Activated CD4-positive, alpha-beta T cell treated with anti-CD3 and anti-CD28 coated beads, Interleukin-2, amount 50 U/mL, for 48 hours (primary cell): ENCODE measurements at regions not wholly inside any gene's neighbourhood (a gene's known extent, or its start where the extent isn't known, plus 50 kb on each side); places are given as distances from the start of the nearest gene placed in this dataset.
A peak's percentile ranks its signal among the peaks of the same experiment; 100 is the strongest.
"Not testable (repeated sequence)": the region's sequence is repeated elsewhere in the genome, so short reads cannot be mapped to it uniquely, and the experiment has no call there.

Source experiments
- DNase-seq, 2 experiments: peaks; one replicate each; pipeline ENCODE4 v3.0.0-alpha.2; 2020

DNA sequence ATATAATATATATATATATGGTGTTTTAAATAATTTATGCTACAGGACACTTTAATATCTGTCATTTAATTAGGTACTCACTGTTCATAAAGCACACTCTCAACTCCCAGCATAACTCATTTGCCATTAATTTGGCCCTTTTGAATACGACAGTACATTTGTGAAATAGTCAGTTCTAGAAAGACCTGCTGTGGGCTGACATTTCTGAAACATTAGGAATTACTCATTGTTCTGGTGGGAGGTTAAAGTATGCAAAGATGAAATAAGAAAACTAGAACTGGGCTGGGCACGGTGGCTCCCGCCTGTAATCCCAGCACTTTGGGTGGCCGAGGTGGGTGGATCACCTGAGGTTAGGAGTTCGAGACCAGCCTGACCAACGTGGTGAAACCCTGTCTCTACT is 497.5 kb downstream of the UTRN start:
- DNase-seq = peak; percentile 19 to 31

- no peak for DNase-seq
Measured at GRCh38 chr6:144785056-144785455, 499.9 kb downstream of the UTRN start.

- DNase-seq = no peak
Measured at GRCh38 chr6:144786825-144787224, 501.7 kb downstream of the UTRN start.

- no peak for DNase-seq
Measured at GRCh38 chr6:144793744-144794143, 508.6 kb downstream of the UTRN start.

- DNase-seq = not testable (repeated sequence)
Measured at GRCh38 chr6:144795022-144795421, 509.9 kb downstream of the UTRN start.

DNA sequence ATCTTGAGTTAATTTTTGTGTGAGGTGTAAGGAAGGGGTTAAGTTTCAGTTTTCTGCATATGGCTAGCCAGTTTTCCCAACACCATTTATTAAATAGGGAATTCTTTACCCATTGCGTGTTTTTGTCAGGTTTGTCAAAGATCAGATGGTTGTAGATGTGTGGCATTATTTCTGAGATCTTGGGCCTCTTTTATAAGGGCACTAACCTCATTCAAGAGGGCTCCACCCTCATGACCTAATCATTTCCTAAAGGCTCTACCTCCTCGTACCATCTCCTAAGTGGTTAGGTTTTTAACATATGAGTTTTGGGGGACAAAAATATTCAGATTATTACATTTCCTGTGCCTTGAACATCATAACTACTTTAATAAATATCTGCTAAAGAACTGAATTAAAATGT is 510.9 kb downstream of the UTRN start:
- DNase-seq = no peak

DNA sequence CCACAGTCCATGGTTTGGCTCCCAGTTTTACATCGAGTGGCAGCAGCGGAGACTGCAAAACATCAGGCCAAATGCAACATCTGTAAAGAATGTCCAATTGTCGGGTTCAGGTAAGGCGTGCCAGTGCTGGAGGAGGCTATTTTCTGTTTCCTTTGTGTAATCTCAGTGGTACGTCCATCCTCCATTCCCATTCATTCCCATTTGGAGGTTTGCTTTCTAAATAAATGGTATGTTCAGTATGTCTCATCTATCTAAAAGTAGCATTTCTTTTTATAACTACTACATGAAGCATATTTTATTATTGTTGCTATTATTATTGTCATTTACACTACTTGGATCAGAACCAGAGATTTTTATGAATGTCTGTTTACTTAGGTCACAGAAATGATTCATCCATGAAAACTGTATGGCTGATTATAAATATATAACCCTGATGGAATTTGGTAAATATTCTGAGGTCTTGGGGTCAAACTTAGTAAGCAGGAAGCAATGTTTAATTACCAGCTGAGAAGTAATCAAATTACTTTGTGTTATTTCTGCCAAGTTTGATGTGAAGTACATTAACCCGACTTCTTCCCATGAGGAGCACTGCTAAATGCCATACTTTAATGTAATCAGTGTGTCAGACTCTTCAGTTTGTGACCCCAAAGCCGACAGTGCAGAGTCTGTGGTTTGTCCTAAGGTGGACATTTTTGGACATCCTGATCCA is 512.9 kb downstream of the UTRN start:
- DNase-seq = no peak

DNA sequence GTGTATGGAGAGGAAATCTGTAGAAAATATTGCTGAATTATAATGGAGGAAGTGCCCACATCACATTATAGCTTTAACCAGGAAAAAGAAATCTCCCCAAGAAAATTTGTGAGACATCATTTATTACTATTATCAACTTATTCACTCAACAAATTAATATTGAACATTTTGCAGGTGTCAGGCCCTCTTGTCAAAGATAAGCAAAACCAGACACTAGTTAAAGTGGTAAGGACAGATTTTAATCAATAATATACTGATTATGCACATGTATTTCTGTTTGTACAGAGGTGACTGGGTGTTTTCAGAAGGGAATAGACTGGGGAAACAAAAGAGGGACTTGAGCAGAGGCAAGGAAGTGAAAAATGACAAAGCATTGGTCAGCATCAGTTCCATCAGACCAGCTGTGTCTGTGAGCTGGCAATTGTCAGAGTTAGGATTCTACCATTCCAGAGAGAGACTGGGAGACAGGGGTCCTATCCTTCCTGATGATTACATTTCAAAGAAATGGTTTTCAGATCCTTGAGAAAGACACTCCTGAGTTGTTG is 519.2 kb downstream of the UTRN start:
- DNase-seq = no peak

- no peak for DNase-seq
Measured at GRCh38 chr6:144805049-144805448, 519.9 kb downstream of the UTRN start.

- DNase-seq = no peak
Measured at GRCh38 chr6:144806222-144806621, 521.1 kb downstream of the UTRN start.

DNA sequence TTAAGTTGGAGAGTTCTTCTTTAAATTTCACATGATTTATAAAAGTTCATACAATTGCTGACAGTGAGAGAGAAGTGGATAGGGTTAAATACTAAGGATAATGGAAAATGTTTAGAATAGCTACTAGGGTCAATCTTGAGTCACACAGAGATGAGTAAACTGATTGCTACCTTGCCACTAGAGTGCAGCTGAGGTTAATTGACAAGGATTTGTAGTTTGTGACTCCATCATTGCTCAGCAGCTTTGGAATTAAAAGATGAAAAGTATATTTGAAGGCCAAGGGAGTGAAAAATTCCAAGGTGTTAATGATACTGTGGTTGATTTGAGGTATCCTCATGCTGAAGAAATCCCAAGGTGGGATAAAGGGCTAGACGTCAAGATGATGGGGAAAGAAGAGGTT is 524.0 kb downstream of the UTRN start:
- no peak for DNase-seq

- no peak for DNase-seq
Measured at GRCh38 chr6:144809969-144810368, 524.8 kb downstream of the UTRN start.

DNA sequence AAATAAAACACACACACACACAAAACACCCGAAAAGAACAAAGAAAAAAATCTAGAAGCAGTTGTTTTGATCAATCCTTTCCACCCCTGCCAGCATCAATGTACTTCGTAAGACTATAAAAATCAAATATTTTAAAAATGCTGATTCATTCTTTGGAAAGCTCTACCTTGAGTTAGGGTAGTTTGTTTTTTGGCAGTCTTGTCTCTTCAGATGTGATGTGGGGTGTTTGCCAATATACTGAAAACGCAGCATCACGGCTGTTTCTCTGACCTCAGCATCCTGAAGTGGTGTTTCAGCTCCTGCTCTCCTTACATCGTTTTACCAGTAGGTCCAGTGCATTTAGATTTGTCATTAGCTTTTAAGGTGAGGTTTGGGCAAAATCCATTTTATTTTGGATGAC is 526.0 kb downstream of the UTRN start:
- DNase-seq = no peak

DNA sequence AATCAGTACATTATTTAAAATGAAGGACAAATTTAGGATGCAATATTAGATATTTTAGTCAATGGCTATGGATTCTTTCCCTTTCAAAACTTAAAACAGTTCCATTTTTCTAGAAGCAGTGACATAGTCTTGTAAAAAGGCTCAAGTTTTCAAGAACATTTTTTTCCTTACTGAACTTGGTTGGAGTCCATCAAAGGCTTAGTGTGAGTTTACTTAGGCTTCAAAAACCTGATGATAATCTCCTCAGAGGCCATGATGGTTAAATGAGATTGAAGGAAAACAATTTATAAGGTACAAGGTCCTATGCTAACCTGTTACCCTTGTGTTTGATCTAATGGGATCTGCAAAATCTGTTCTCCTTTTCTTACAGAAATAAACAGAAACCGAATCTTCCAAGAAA is 531.8 kb downstream of the UTRN start:
- no peak for DNase-seq

DNA sequence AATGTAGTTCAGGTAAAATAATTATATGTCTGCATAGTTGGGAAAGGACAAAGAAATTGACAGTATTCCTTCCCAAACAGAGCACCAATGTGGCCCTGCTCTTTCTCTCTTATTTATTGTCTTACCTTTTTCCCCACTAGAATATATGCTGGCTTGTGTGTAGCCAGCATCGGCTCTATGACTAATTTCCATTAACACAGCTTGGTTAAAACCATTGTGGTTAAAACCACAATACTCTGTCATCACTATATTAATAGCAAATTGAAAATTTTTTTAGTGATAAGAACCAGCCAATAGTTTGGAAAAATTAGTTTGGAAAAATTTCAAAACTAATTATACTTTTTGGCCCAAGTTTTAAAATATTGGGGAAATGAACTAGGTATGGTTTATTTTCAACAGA is 535.1 kb downstream of the UTRN start:
- DNase-seq = no peak

- no peak for DNase-seq
Measured at GRCh38 chr6:144823131-144823530, 538.0 kb downstream of the UTRN start.

- DNase-seq = no peak
Measured at GRCh38 chr6:144824018-144824417, 538.9 kb downstream of the UTRN start.

GRCh38 chr6:144834426-144835038 is 549.4 kb downstream of the UTRN start:
- no peak for DNase-seq

GRCh38 chr6:144835322-144835973 is 550.3 kb downstream of the UTRN start:
- DNase-seq = no peak

DNA sequence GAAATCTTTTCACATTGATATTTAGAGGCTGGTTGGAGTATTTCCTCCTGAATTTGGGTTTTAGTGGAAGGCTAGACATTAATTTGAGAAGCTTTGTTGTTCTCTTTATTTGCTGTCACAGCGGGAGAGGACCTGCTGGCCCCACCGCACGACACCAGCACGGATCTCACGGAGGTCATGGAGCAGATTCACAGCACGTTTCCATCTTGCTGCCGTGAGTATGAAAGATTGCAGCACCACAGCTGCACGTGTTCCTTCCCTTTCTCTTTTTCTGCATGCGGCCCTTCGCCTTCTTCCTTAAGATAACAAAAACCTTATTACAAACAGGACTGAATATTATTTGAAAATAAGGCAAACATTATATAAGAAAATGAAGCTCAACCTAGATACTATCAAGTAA is 555.5 kb downstream of the UTRN start:
- DNase-seq = no peak

DNA sequence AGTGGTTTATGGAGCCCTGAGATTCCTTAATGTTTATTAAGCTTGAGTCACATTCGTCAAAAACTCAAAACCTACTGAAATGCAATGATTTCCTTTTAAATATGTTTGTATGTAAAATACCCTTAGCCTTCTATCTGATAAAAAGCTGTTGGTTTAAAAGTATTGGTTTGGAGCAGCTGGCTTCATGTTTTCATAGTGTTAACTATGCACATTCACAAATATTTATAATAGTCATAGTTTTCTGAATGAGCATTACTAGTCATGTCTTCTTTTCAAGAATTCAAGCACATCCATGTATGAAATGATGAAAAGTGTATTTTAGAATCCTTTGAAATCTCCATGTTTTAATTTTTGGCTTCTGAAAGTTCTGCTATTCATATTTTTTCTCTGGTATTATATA is 558.6 kb downstream of the UTRN start:
- DNase-seq = no peak

DNA sequence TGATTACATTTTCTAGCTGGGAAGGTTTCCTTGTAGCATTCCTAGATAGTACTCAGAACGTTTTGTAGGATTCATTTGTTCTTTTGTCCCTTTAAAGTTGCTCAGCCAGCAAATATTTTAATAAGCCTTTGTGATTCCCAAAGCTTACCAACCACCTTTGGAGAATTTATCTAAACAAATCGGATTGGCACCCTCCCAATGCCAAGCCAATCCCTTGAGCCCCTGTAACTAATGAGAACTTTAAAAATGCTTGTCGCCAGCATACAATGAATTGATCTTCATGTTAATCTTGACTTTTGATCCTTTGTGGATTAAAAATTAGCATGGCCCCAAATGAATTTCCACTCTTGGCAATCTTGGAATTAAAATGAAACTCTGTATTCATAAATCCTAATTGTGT is 559.5 kb downstream of the UTRN start:
- no peak for DNase-seq

GRCh38 chr6:144845186-144845585 is 560.1 kb downstream of the UTRN start:
- no peak for DNase-seq

GRCh38 chr6:144847916-144848315 is 562.8 kb downstream of the UTRN start:
- DNase-seq = no peak
